CD14-positive monocyte (primary cell): ENCODE measurements at regions not wholly inside any gene's neighbourhood (a gene's known extent, or its start where the extent isn't known, plus 50 kb on each side); places are given as distances from the start of the nearest gene placed in this dataset.

Source experiments
- DNase-seq, 3 donors: peaks; one replicate each; pipeline ENCODE4 v3.0.0-alpha.2; 2011 to 2022
- H2AFZ ChIP-seq: 2 replicates; pipeline ENCODE4 v1.6.0; 2012; ENCODE audit warnings: mild to moderate bottlenecking, low read depth, low read length, inconsistent platforms; ENCODE audit not compliant: insufficient read depth, poor library complexity, severe bottlenecking
- H3K27ac ChIP-seq, 2 donors: 1 replicate in 1 of 2; 2 replicates in 1 of 2; pipeline ENCODE4 v1.5.1; 2012 to 2013; ENCODE audit warnings: low read length in 2 of 2, control low read depth in 1 of 2, inconsistent platforms in 1 of 2, low read depth in 1 of 2, mild to moderate bottlenecking in 1 of 2
- H3K27me3 ChIP-seq, 2 donors: one replicate each; pipeline versions ENCODE4 v1.6.0 to v1.6.1; 2011 to 2013; ENCODE audit warnings: low read length in 2 of 2; ENCODE audit not compliant: control insufficient read depth in 2 of 2, insufficient read depth in 2 of 2
- H3K36me3 ChIP-seq, 2 donors: replicated peaks in 1 of 2; 1 replicate in 1 of 2; 2 replicates in 1 of 2; pipeline versions ENCODE4 v1.5.1 to v1.6.1; 2012 to 2013; ENCODE audit warnings: low read length in 2 of 2, control low read depth in 1 of 2, inconsistent platforms in 1 of 2, mild to moderate bottlenecking in 1 of 2; ENCODE audit not compliant: insufficient read depth in 2 of 2, control insufficient read depth in 1 of 2
- H3K4me1 ChIP-seq, 2 donors: 1 replicate in 1 of 2; 2 replicates in 1 of 2; pipeline versions ENCODE4 v1.5.1 to v1.6.1; 2012 to 2013; ENCODE audit warnings: low read length in 2 of 2, control low read depth in 1 of 2, inconsistent platforms in 1 of 2, mild to moderate bottlenecking in 1 of 2, moderate library complexity in 1 of 2; ENCODE audit not compliant: insufficient read depth in 2 of 2, control insufficient read depth in 1 of 2
- H3K4me2 ChIP-seq: replicated peaks from 2 replicates; pipeline ENCODE3; 2012; ENCODE audit warnings: low read length, moderate library complexity, mild to moderate bottlenecking; ENCODE audit not compliant: poor library complexity, severe bottlenecking; ENCODE audit errors: extremely low read depth
- H3K4me3 ChIP-seq, 3 experiments: fragments of 200-600 bp in 1 of 3; sonication (generic) in 1 of 3; replicated peaks in 1 of 3; 1 replicate in 2 of 3; 2 replicates in 1 of 3; pipeline ENCODE4 v1.5.1; 2011 to 2013; ENCODE audit warnings: low read length in 3 of 3, mild to moderate bottlenecking in 3 of 3, control low read depth in 2 of 3, low read depth in 2 of 3, inconsistent platforms in 1 of 3, moderate library complexity in 1 of 3
- H3K79me2 ChIP-seq: 2 replicates; pipeline ENCODE4 v1.6.0; 2012; ENCODE audit warnings: mild to moderate bottlenecking, control low read depth, inconsistent platforms, low read length, moderate library complexity; ENCODE audit not compliant: insufficient read depth
- H3K9ac ChIP-seq: 2 replicates; pipeline ENCODE4 v1.6.0; 2017; ENCODE audit warnings: low read length, mild to moderate bottlenecking; ENCODE audit not compliant: insufficient read depth, poor library complexity, severe bottlenecking
- H3K9me3 ChIP-seq, 2 donors: replicated peaks in 1 of 2; 1 replicate in 1 of 2; 2 replicates in 1 of 2; pipeline versions ENCODE4 v1.5.1 to v1.6.1; 2012 to 2013; ENCODE audit warnings: low read length in 2 of 2, control low read depth in 1 of 2; ENCODE audit not compliant: control insufficient read depth in 1 of 2, insufficient read depth in 1 of 2
- H4K20me1 ChIP-seq: 2 replicates; pipeline ENCODE4 v1.6.0; 2012; ENCODE audit warnings: mild to moderate bottlenecking, low read length, control low read depth, moderate library complexity; ENCODE audit not compliant: insufficient read depth
- H3K27ac Mint-ChIP-seq, 7 donors: one replicate each; pipeline ENCODE4 v1.8.0; 2020; ENCODE audit warnings: mild to moderate bottlenecking in 7 of 7, mixed read lengths in 7 of 7, moderate library complexity in 6 of 7, inconsistent platforms in 2 of 7
- H3K27me3 Mint-ChIP-seq, 3 donors: one replicate each; pipeline ENCODE4 v1.8.0; 2021 to 2022; ENCODE audit warnings: low read depth in 3 of 3, mild to moderate bottlenecking in 3 of 3, mixed read lengths in 3 of 3, moderate library complexity in 3 of 3, inconsistent platforms in 1 of 3
- H3K36me3 Mint-ChIP-seq, 2 donors: one replicate each; pipeline ENCODE4 v1.8.0; 2020; ENCODE audit warnings: mixed read lengths in 2 of 2, inconsistent platforms in 1 of 2, mild to moderate bottlenecking in 1 of 2
- H3K4me1 Mint-ChIP-seq: one replicate; pipeline ENCODE4 v1.8.0; 2020; ENCODE audit warnings: mild to moderate bottlenecking, mixed read lengths
- H3K4me3 Mint-ChIP-seq, 2 donors: one replicate each; pipeline ENCODE4 v1.8.0; 2020; ENCODE audit warnings: mild to moderate bottlenecking in 2 of 2, mixed read lengths in 2 of 2, moderate library complexity in 1 of 2
- H3K9me3 Mint-ChIP-seq, 7 donors: one replicate each; pipeline ENCODE4 v1.8.0; 2020 to 2022; ENCODE audit warnings: mixed read lengths in 7 of 7, mild to moderate bottlenecking in 6 of 7, moderate library complexity in 6 of 7, inconsistent platforms in 2 of 7
- WGBS: methylation state at CpG from one replicate; pipeline ENCODE4 v1.1.5; 2013; ENCODE audit warnings: missing lambda C conversion rate; ENCODE audit not compliant: insufficient coverage; 5-methylcytosine and 5-hydroxymethylcytosine counted together
- intact Hi-C, 2 donors: fragments of 100-400 bp; cut with micrococcal nuclease; formaldehyde crosslinking; loops; one replicate each; pipeline versions ENCODE4 v1.15.0 to v1.15.1; 2023
- TF ChIP-seq, protein P1 (sequence below): fragments of 200-600 bp; IDR thresholded peaks from one replicate; pipeline ENCODE4 v1.8.0; 2022; ENCODE audit warnings: antibody characterized with exemption, mild to moderate bottlenecking

- H3K9me3 ChIP-seq: no peaks in the 10 kb centered on the region
- no peaks in the 10 kb centered on the region for H3K27me3 ChIP-seq
- Mint-ChIP-seq H3K4me3 (no peak overlapping the region), H3K27me3 (peaks cover 0 to 2% (median 1%) of the 10 kb centered on the region in 3 donors), H3K4me1 (no peaks in the 10 kb centered on the region), H3K27ac (no peak overlapping the region), H3K9me3 (peaks cover 0 to 4% (median 0%) of the 10 kb centered on the region in 7 donors), H3K36me3 (no peaks in the 10 kb centered on the region)
- no peak overlapping the region for H3K27ac ChIP-seq
- H3K4me1 ChIP-seq: no peaks in the 10 kb centered on the region
- no peak for DNase-seq
- no peak overlapping the region for H3K9ac ChIP-seq
- TF ChIP-seq, protein P1, sequence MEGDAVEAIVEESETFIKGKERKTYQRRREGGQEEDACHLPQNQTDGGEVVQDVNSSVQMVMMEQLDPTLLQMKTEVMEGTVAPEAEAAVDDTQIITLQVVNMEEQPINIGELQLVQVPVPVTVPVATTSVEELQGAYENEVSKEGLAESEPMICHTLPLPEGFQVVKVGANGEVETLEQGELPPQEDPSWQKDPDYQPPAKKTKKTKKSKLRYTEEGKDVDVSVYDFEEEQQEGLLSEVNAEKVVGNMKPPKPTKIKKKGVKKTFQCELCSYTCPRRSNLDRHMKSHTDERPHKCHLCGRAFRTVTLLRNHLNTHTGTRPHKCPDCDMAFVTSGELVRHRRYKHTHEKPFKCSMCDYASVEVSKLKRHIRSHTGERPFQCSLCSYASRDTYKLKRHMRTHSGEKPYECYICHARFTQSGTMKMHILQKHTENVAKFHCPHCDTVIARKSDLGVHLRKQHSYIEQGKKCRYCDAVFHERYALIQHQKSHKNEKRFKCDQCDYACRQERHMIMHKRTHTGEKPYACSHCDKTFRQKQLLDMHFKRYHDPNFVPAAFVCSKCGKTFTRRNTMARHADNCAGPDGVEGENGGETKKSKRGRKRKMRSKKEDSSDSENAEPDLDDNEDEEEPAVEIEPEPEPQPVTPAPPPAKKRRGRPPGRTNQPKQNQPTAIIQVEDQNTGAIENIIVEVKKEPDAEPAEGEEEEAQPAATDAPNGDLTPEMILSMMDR: no peak
- no peak overlapping the region for H3K4me3 ChIP-seq
- intact Hi-C loops: no loop called here
- H3K4me2 ChIP-seq: no peak overlapping the region
- no peaks in the 10 kb centered on the region for H3K79me2 ChIP-seq
- H2AFZ ChIP-seq: no peak overlapping the region
- whole genome bisulfite sequencing: 93% methylated on average over 12 of the region's 13 CpGs
- H3K36me3 ChIP-seq: no peaks in the 10 kb centered on the region
- H4K20me1 ChIP-seq: no peaks in the 10 kb centered on the region
Observed at GRCh38 chr22:27499121-27499520, 302.4 kb downstream of the MN1 start.

- WGBS: 95% methylated on average over 9 of the region's 9 CpGs
- no peaks in the 10 kb centered on the region for H3K27me3 ChIP-seq
- no peaks in the 10 kb centered on the region for H3K4me1 Mint-ChIP-seq
Observed at GRCh38 chr22:27501191-27501936, 300.2 kb downstream of the MN1 start.

More at GRCh38 chr22:27501191-27501936, 300.2 kb downstream of the MN1 start:
- DNase-seq: no peak
- H3K4me1 ChIP-seq: no peaks in the 10 kb centered on the region
- no peak overlapping the region for H3K4me2 ChIP-seq
- no peaks in the 10 kb centered on the region for H3K36me3 Mint-ChIP-seq
- H3K27ac Mint-ChIP-seq: no peak overlapping the region
- H3K27me3 Mint-ChIP-seq: peaks cover 0 to 3% (median 3%) of the 10 kb centered on the region in 3 donors
- H3K9me3 ChIP-seq: no peaks in the 10 kb centered on the region
- no peaks in the 10 kb centered on the region for H3K79me2 ChIP-seq
- H3K4me3 Mint-ChIP-seq: no peak overlapping the region
- H3K4me3 ChIP-seq: no peak overlapping the region
- no peak overlapping the region for H2AFZ ChIP-seq
- intact Hi-C loops: no loop called here
- H3K27ac ChIP-seq: no peak overlapping the region
- H3K36me3 ChIP-seq: no peaks in the 10 kb centered on the region
- H3K9ac ChIP-seq: no peak overlapping the region
- peaks cover 0 to 4% (median 0%) of the 10 kb centered on the region in 7 donors for H3K9me3 Mint-ChIP-seq
- H4K20me1 ChIP-seq: no peaks in the 10 kb centered on the region
- TF ChIP-seq, protein P1: no peak
